HG03280 (cell line): ENCODE measurements at regions not wholly inside any gene's neighbourhood (a gene's known extent, or its start where the extent isn't known, plus 50 kb on each side); places are given as distances from the start of the nearest gene placed in this dataset.

ENCODE experiments used
- ATAC-seq: cut with Tn5 transposase; IDR thresholded peaks from one replicate; pipeline ENCODE4 v1.9.1; 2021; ENCODE audit warnings: mild to moderate bottlenecking, moderate library complexity; ENCODE audit not compliant: unreplicated experiment

GRCh38 chr7:35463751-35464150 lies 209.9 kb upstream of the TBX20 start:
- no peak for ATAC-seq

- no peak for ATAC-seq
These were observed 209.3 kb upstream of the TBX20 start for GRCh38 chr7:35463176-35463700.

- ATAC-seq = no peak
These were observed 200.9 kb upstream of the TBX20 start for GRCh38 chr7:35454575-35455385.

GRCh38 chr7:35450456-35451214 lies 196.7 kb upstream of the TBX20 start:
- ATAC-seq = no peak

GRCh38 chr7:35448486-35448885 lies 194.6 kb upstream of the TBX20 start:
- ATAC-seq = no peak

- ATAC-seq = no peak
These were observed 192.2 kb upstream of the TBX20 start for GRCh38 chr7:35446091-35446490.

GRCh38 chr7:35437619-35438275 lies 183.8 kb upstream of the TBX20 start:
- ATAC-seq = no peak

- no peak for ATAC-seq
These were observed 182.6 kb upstream of the TBX20 start for GRCh38 chr7:35436452-35436851.

- ATAC-seq = no peak
These were observed 176.8 kb upstream of the TBX20 start for GRCh38 chr7:35430547-35431153.

GRCh38 chr7:35424869-35425495 lies 171.1 kb upstream of the TBX20 start:
- peak; percentile 68 for ATAC-seq

- no peak for ATAC-seq
These were observed 170.5 kb upstream of the TBX20 start for GRCh38 chr7:35424440-35424839.

GRCh38 chr7:35422715-35423114 lies 168.8 kb upstream of the TBX20 start:
- no peak for ATAC-seq

GRCh38 chr7:35420656-35421055 lies 166.8 kb upstream of the TBX20 start:
- ATAC-seq = no peak

GRCh38 chr7:35419391-35419755 lies 165.5 kb upstream of the TBX20 start:
- ATAC-seq = no peak

- ATAC-seq = no peak
These were observed 165.0 kb upstream of the TBX20 start for GRCh38 chr7:35418716-35419390.

GRCh38 chr7:35416568-35416967 lies 162.7 kb upstream of the TBX20 start:
- ATAC-seq = no peak

GRCh38 chr7:35415411-35415822 lies 161.5 kb upstream of the TBX20 start:
- no peak for ATAC-seq

GRCh38 chr7:35411331-35411730 lies 157.4 kb upstream of the TBX20 start:
- ATAC-seq = no peak

GRCh38 chr7:35405461-35405860 lies 151.6 kb upstream of the TBX20 start:
- ATAC-seq = no peak

GRCh38 chr7:35401217-35401879 lies 147.4 kb upstream of the TBX20 start:
- no peak for ATAC-seq
